ENCODE measurements at regions not wholly inside any gene's neighbourhood (a gene's known extent, or its start where the extent isn't known, plus 50 kb on each side); places are given as distances from the start of the nearest gene placed in this dataset.
"Not testable (repeated sequence)": the region's sequence is repeated elsewhere in the genome, so short reads cannot be mapped to it uniquely, and the experiment has no call there.

GRCh38 chr1:20432341-20432740, 53.7 kb downstream of the CAMK2N1 start:
- no peak for DNase-seq (ENCODE audit: low spot score)

GRCh38 chr1:20431176-20431460, 54.9 kb downstream of the CAMK2N1 start:
- DNase-seq (ENCODE audit: low spot score): no peak

GRCh38 chr1:20430355-20431175, 55.4 kb downstream of the CAMK2N1 start:
- peak; percentile 33 for DNase-seq (ENCODE audit: low spot score)

- no peak for DNase-seq (ENCODE audit: low spot score)
These were observed 56.7 kb downstream of the CAMK2N1 start for GRCh38 chr1:20429296-20429695.

GRCh38 chr1:20428841-20429240, 57.2 kb downstream of the CAMK2N1 start:
- no peak for DNase-seq (ENCODE audit: low spot score)

GRCh38 chr1:20426923-20427322, 59.1 kb downstream of the CAMK2N1 start:
- DNase-seq (ENCODE audit: low spot score): no peak

GRCh38 chr1:20426371-20426770, 59.6 kb downstream of the CAMK2N1 start:
- DNase-seq (ENCODE audit: low spot score): no peak

- DNase-seq (ENCODE audit: low spot score): no peak
These were observed 60.4 kb downstream of the CAMK2N1 start for GRCh38 chr1:20425622-20426021.

GRCh38 chr1:20423169-20423795, 62.7 kb downstream of the CAMK2N1 start:
- no peak for DNase-seq (ENCODE audit: low spot score)

- DNase-seq (ENCODE audit: low spot score): no peak
These were observed 64.6 kb downstream of the CAMK2N1 start for GRCh38 chr1:20421441-20421840.

- DNase-seq (ENCODE audit: low spot score): no peak
These were observed 68.4 kb downstream of the CAMK2N1 start for GRCh38 chr1:20417581-20417980.

GRCh38 chr1:20416706-20417105, 69.3 kb downstream of the CAMK2N1 start:
- no peak for DNase-seq (ENCODE audit: low spot score)

- DNase-seq (ENCODE audit: low spot score): no peak
These were observed 72.3 kb downstream of the CAMK2N1 start for GRCh38 chr1:20413776-20414140.

GRCh38 chr1:20413136-20413775, 72.8 kb downstream of the CAMK2N1 start:
- no peak for DNase-seq (ENCODE audit: low spot score)

- no peak for DNase-seq (ENCODE audit: low spot score)
These were observed 74.6 kb downstream of the CAMK2N1 start for GRCh38 chr1:20411196-20411980.

- no peak for DNase-seq (ENCODE audit: low spot score)
These were observed 75.5 kb downstream of the CAMK2N1 start for GRCh38 chr1:20410503-20410902.

- no peak for DNase-seq (ENCODE audit: low spot score)
These were observed 76.0 kb downstream of the CAMK2N1 start for GRCh38 chr1:20409971-20410370.

GRCh38 chr1:20409012-20409411, 77.0 kb downstream of the CAMK2N1 start:
- no peak for DNase-seq (ENCODE audit: low spot score)

- not testable (repeated sequence) for DNase-seq (ENCODE audit: low spot score)
These were observed 77.8 kb downstream of the CAMK2N1 start for GRCh38 chr1:20408133-20408650.

GRCh38 chr1:20405893-20406604, 80.0 kb downstream of the CAMK2N1 start:
- DNase-seq (ENCODE audit: low spot score): no peak

GRCh38 chr1:20405051-20405754, 80.8 kb downstream of the CAMK2N1 start:
- DNase-seq (ENCODE audit: low spot score): no peak
